OCI-LY3 (cell line): ENCODE measurements at regions not wholly inside any gene's neighbourhood (a gene's known extent, or its start where the extent isn't known, plus 50 kb on each side); places are given as distances from the start of the nearest gene placed in this dataset.

Experiments used
- H2AFZ ChIP-seq: fragments of 200-600, 300-600 bp; shearing (Covaris generic); 2 replicates; pipeline ENCODE4 v1.6.0; 2014; ENCODE audit warnings: antibody characterized with exemption, low read depth, low read length
- H3K27ac ChIP-seq: fragments of 200-600, 300-600 bp; sonication (generic); 2 replicates; pipeline ENCODE4 v1.5.1; 2014; ENCODE audit warnings: mild to moderate bottlenecking, low read length, moderate library complexity, mixed read lengths
- H3K27me3 ChIP-seq: fragments of 200-600, 300-600 bp; sonication (generic); 2 replicates; pipeline ENCODE4 v1.6.1; 2014; ENCODE audit warnings: low read depth, low read length, mixed read lengths
- H3K36me3 ChIP-seq: fragments of 200-600, 300-600 bp; sonication (generic); replicated peaks from 2 replicates; pipeline ENCODE3; 2014; ENCODE audit warnings: low read depth, low read length, mixed read lengths
- H3K4me1 ChIP-seq: fragments of 300-600, 200-600 bp; sonication (generic); 2 replicates; pipeline ENCODE4 v1.6.1; 2014; ENCODE audit warnings: low read length, mixed read lengths
- H3K4me2 ChIP-seq: fragments of 200-600, 300-600 bp; sonication (generic); 2 replicates; pipeline ENCODE4 v1.6.1; 2014; ENCODE audit warnings: low read length, mixed read lengths
- H3K4me3 ChIP-seq: fragments of 300-600, 200-600 bp; sonication (generic); 2 replicates; pipeline ENCODE4 v1.5.1; 2014; ENCODE audit warnings: antibody characterized with exemption, mild to moderate bottlenecking, low read length, moderate library complexity
- H3K79me2 ChIP-seq: fragments of 300-600, 200-600 bp; shearing (Covaris generic); 2 replicates; pipeline ENCODE4 v1.6.1; 2014; ENCODE audit warnings: mild to moderate bottlenecking, low read length, mixed read lengths
- H3K9ac ChIP-seq: fragments of 300-600, 200-600 bp; shearing (Covaris generic); 2 replicates; pipeline ENCODE4 v1.6.0; 2014; ENCODE audit warnings: mild to moderate bottlenecking, low read length, moderate library complexity
- H3K9me3 ChIP-seq: fragments of 200-600, 300-600 bp; shearing (Covaris generic); 2 replicates; pipeline ENCODE4 v1.6.1; 2014; ENCODE audit warnings: low read length, mixed read lengths; ENCODE audit not compliant: insufficient read depth
- H4K20me1 ChIP-seq: fragments of 200-600, 300-600 bp; sonication (generic); 2 replicates; pipeline ENCODE4 v1.6.1; 2016; ENCODE audit warnings: low read length, mixed read lengths; ENCODE audit not compliant: insufficient read depth
- EZH2phosphoT487 ChIP-seq: fragments of 200-600 bp; shearing (Covaris generic); IDR thresholded peaks from 2 replicates; pipeline ENCODE4 v1.6.1; 2018; ENCODE audit warnings: antibody characterized with exemption, mixed run types, low read depth
- TF ChIP-seq, protein P1 (sequence below): fragments of 200-600, 300-600 bp; sonication (generic); IDR thresholded peaks from 2 replicates; pipeline ENCODE4 v1.5.1; 2014; ENCODE audit warnings: antibody characterized with exemption, low read length, low read depth

DNA sequence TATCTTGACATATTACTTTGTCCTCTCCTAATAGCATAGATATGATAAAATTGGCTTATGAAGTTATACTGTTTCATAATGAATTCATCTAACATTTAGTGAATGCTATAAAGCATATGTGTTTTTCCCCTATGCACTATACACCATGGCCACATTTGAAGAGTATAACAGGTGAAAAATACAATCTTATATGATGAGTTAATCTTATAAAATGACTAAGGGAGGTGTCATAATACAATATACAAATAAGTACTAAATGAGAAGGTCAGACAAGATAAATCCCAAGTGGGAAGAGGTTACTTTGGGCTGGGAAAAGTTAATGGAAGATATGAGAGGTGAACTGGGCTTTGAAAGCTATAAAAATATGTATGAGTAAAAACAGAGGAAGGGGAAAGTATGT, 174.4 kb downstream of the PCSK1 start:
- no peak for TF ChIP-seq EZH2phosphoT487
- TF ChIP-seq, protein P1, sequence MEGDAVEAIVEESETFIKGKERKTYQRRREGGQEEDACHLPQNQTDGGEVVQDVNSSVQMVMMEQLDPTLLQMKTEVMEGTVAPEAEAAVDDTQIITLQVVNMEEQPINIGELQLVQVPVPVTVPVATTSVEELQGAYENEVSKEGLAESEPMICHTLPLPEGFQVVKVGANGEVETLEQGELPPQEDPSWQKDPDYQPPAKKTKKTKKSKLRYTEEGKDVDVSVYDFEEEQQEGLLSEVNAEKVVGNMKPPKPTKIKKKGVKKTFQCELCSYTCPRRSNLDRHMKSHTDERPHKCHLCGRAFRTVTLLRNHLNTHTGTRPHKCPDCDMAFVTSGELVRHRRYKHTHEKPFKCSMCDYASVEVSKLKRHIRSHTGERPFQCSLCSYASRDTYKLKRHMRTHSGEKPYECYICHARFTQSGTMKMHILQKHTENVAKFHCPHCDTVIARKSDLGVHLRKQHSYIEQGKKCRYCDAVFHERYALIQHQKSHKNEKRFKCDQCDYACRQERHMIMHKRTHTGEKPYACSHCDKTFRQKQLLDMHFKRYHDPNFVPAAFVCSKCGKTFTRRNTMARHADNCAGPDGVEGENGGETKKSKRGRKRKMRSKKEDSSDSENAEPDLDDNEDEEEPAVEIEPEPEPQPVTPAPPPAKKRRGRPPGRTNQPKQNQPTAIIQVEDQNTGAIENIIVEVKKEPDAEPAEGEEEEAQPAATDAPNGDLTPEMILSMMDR = no peak
- H3K27me3 ChIP-seq = no peaks in the 10 kb centered on the region
- no peak overlapping the region for H3K27ac ChIP-seq
- H3K79me2 ChIP-seq = no peaks in the 10 kb centered on the region
- H3K4me2 ChIP-seq = peak overlapping the region; percentile 72
- no peaks in the 10 kb centered on the region; the same call in 1 of the 2 replicates for H3K9me3 ChIP-seq
- no peak overlapping the region for H2AFZ ChIP-seq
- H3K4me1 ChIP-seq = peaks cover 37% of the 10 kb centered on the region
- no peaks in the 10 kb centered on the region for H3K36me3 ChIP-seq
- H4K20me1 ChIP-seq = no peaks in the 10 kb centered on the region
- no peak overlapping the region for H3K4me3 ChIP-seq
- H3K9ac ChIP-seq = no peak overlapping the region

DNA sequence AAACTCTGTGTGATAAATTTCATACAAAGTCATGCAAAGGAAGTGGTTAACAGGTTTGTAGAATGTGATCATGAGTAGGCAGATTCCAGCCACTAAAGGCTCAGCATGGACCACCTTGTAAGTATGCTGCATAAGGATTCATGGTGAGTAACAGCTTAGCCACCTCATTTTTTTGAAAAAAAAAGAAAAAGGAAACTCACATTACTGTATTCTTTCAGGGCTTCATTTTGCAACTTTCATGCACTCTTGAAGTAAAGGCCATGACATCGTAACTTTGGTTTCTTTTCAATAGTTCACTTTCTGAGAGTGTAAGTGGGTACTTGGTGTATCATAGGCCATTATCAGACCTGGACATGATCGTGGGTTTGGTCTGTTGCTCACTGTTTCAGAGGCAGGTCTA, 175.1 kb downstream of the PCSK1 start:
- Histone ChIP-seq H2AFZ (no peak overlapping the region), H3K9ac (no peak overlapping the region), H3K9me3 (no peaks in the 10 kb centered on the region; the same call in 1 of the 2 replicates), H3K4me1 (peaks cover 37% of the 10 kb centered on the region), H3K27me3 (no peaks in the 10 kb centered on the region), H3K36me3 (no peaks in the 10 kb centered on the region), H3K4me2 (no peak overlapping the region), H3K4me3 (no peak overlapping the region), H4K20me1 (no peaks in the 10 kb centered on the region), H3K79me2 (no peaks in the 10 kb centered on the region), H3K27ac (no peak overlapping the region)
- TF ChIP-seq, protein P1 = no peak
- no peak for TF ChIP-seq EZH2phosphoT487

DNA sequence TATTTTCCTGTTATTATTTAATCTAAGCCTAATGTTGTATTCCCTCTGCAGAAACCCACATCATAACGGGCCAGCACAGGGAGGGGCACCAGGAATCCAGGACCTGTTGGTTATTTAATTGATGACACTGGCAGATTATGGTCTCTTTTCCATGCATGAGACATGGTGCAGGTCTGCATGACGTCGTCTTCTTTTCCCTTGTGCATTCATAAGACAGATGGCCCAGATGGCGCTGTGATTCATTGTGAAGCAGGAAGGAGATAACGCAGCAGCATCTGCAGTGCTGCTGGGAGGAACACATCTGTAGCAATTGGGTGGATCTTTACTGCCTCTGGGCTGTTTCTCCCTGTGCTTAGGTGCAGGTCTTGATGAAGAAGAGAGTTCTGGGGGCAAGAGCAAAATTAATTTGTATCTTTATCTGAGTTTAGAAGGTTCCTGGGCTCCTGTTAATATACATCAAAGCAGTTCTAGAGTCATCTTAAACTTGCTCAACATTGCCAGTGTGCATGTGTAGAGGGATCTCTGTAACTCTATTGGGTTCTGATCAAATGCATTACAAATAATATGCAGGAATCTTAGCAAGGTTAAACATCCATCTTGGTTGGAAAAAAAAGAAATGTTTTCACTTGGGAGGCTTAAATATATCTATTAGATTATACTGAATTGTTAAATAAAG, 176.1 kb downstream of the PCSK1 start:
- Histone ChIP-seq H2AFZ (no peak overlapping the region), H3K36me3 (no peaks in the 10 kb centered on the region), H4K20me1 (no peaks in the 10 kb centered on the region), H3K27ac (no peak overlapping the region), H3K4me1 (peaks cover 37% of the 10 kb centered on the region), H3K9me3 (no peaks in the 10 kb centered on the region; the same call in 1 of the 2 replicates), H3K4me3 (no peak overlapping the region), H3K27me3 (no peaks in the 10 kb centered on the region), H3K79me2 (no peaks in the 10 kb centered on the region), H3K9ac (no peak overlapping the region), H3K4me2 (peak overlapping the region; percentile 33)
- no peak for TF ChIP-seq EZH2phosphoT487
- TF ChIP-seq, protein P1 = peak; percentile 50

DNA sequence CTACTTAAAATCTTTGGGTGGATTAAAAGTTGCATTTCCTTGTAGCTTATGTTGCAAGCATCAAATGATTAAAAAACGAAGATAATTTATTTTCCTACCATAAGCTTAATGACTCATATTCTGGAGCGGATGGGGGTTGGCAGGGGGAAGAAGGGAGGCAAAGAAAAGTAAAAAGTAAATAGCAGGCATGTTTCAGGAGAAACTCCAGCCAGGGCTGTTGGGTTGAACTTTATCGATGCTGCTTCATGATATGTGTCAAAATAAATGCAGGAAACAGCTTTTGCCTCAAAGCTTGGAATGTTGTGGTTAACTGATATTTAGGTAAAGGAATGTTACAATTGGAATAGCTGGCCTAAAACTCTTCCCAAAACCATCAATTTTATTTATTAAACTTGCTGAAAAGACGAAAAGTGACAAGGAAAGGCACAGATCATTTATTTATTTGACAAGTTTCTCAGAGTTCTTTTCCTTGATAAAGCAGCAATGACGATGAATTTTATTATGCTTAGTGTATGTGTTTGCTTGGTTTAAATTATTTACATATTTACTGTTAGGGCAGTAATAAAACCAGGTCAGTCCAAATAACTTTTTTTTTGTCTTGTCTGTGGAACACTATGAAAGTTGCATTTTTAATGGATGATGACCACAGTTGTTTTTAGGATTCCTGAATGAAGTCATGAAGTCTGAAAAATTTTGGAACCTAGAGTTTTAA, 177.9 kb downstream of the PCSK1 start:
- no peak overlapping the region for H3K4me3 ChIP-seq
- no peak overlapping the region for H3K9ac ChIP-seq

More for the DNA sequence above, 177.9 kb downstream of the PCSK1 start:
- no peak overlapping the region for H3K27ac ChIP-seq
- H4K20me1 ChIP-seq = no peaks in the 10 kb centered on the region
- H3K9me3 ChIP-seq = no peaks in the 10 kb centered on the region; the same call in 1 of the 2 replicates
- no peaks in the 10 kb centered on the region for H3K79me2 ChIP-seq
- H3K27me3 ChIP-seq = no peaks in the 10 kb centered on the region
- no peak overlapping the region for H3K4me2 ChIP-seq
- TF ChIP-seq EZH2phosphoT487 = no peak
- TF ChIP-seq, protein P1 = no peak
- H2AFZ ChIP-seq = no peak overlapping the region
- peaks cover 36% of the 10 kb centered on the region for H3K4me1 ChIP-seq
- no peaks in the 10 kb centered on the region for H3K36me3 ChIP-seq
